HEK293 (cell line): ENCODE measurements at regions not wholly inside any gene's neighbourhood (a gene's known extent, or its start where the extent isn't known, plus 50 kb on each side); places are given as distances from the start of the nearest gene placed in this dataset.

Experiments
- CTCF ChIA-PET: fragments of 350-600 bp; formaldehyde crosslinking; extraction: SDS; loops from one replicate; lab custom pipeline; 2021; ENCODE audit warnings: antibody characterized with exemption; lab: Yijun Ruan, JAX
- POLR2A ChIA-PET: fragments of 300-600 bp; formaldehyde crosslinking; extraction: SDS; loops from one replicate; lab custom pipeline; 2020; ENCODE audit warnings: antibody characterized with exemption, inconsistent platforms; lab: Yijun Ruan, JAX
- H3K27ac ChIP-seq: fragments of 200-500 bp; sonication (Bioruptor generic); 2 replicates; pipeline ENCODE4 v1.5.1; 2014; ENCODE audit warnings: low read depth, low read length, control low read depth, inconsistent platforms; ENCODE audit errors: extremely low read depth
- H3K36me3 ChIP-seq, 2 experiments: fragments of 200-500 bp in 1 of 2; sonication (Bioruptor generic) in 1 of 2; 1 replicate in 1 of 2; 2 replicates in 1 of 2; pipeline ENCODE4 v1.5.1; 2014 to 2017; ENCODE audit warnings: inconsistent platforms in 2 of 2, low read length in 2 of 2; ENCODE audit not compliant: control insufficient read depth in 2 of 2, insufficient read depth in 1 of 2
- H3K4me1 ChIP-seq: fragments of 200-500 bp; sonication (Bioruptor generic); 2 replicates; pipeline ENCODE4 v1.5.1; 2014; ENCODE audit warnings: mild to moderate bottlenecking, low read length, inconsistent platforms; ENCODE audit not compliant: control insufficient read depth, insufficient read depth
- H3K4me3 ChIP-seq: 2 replicates; pipeline ENCODE4 v1.5.1; 2011; ENCODE audit warnings: low read depth, mild to moderate bottlenecking, control low read depth, low read length, moderate library complexity
- H3K9me3 ChIP-seq: fragments of 200-500 bp; sonication (Bioruptor generic); 2 replicates; pipeline ENCODE4 v1.5.1; 2014; ENCODE audit warnings: low read depth, low read length, inconsistent platforms; ENCODE audit not compliant: control insufficient read depth, insufficient read depth
- KLF10 ChIP-seq: fragments of 450-650 bp; IDR thresholded peaks from 2 replicates; pipeline ENCODE4 v1.5.1; 2018; ENCODE audit warnings: missing biosample characterization, mild to moderate bottlenecking, missing genetic modification characterization
- KLF16 ChIP-seq: fragments of 450-650 bp; formaldehyde crosslinking; IDR thresholded peaks from 2 replicates; pipeline ENCODE4 v1.5.1; 2017; ENCODE audit warnings: missing biosample characterization, missing genetic modification characterization
- KLF9 ChIP-seq: fragments of 450-650 bp; formaldehyde crosslinking; IDR thresholded peaks from 2 replicates; pipeline ENCODE4 v1.5.1; 2016; ENCODE audit warnings: missing biosample characterization, missing genetic modification characterization, low read depth
- SCRT1 ChIP-seq: fragments of 450-650 bp; formaldehyde crosslinking; IDR thresholded peaks from 2 replicates; pipeline ENCODE4 v1.5.1; 2016; ENCODE audit warnings: missing biosample characterization, missing genetic modification characterization, borderline replicate concordance
- ZBTB17 ChIP-seq: fragments of 450-650 bp; formaldehyde crosslinking; IDR thresholded peaks from 2 replicates; pipeline ENCODE4 v1.5.1; 2016; ENCODE audit warnings: missing biosample characterization, missing genetic modification characterization
- ZFP69B ChIP-seq: fragments of 450-650 bp; formaldehyde crosslinking; IDR thresholded peaks from 2 replicates; pipeline ENCODE4 v1.5.1; 2016; ENCODE audit warnings: missing biosample characterization, missing genetic modification characterization
- ZNF146 ChIP-seq: fragments of 450-650 bp; formaldehyde crosslinking; IDR thresholded peaks from 2 replicates; pipeline ENCODE4 v1.5.1; 2016; ENCODE audit warnings: missing biosample characterization, missing genetic modification characterization
- ZNF169 ChIP-seq: fragments of 450-650 bp; formaldehyde crosslinking; IDR thresholded peaks from 2 replicates; pipeline ENCODE4 v1.5.1; 2016; ENCODE audit warnings: missing biosample characterization, missing genetic modification characterization
- ZNF239 ChIP-seq: fragments of 450-650 bp; formaldehyde crosslinking; IDR thresholded peaks from 2 replicates; pipeline ENCODE4 v1.5.1; 2016; ENCODE audit warnings: missing biosample characterization, missing genetic modification characterization
- ZNF324 ChIP-seq: fragments of 450-650 bp; formaldehyde crosslinking; IDR thresholded peaks from 2 replicates; pipeline ENCODE4 v1.5.1; 2016; ENCODE audit warnings: missing biosample characterization, missing genetic modification characterization
- ZNF341 ChIP-seq: fragments of 450-650 bp; formaldehyde crosslinking; IDR thresholded peaks from 2 replicates; pipeline ENCODE4; 2016; ENCODE audit warnings: low read depth, missing biosample characterization, missing genetic modification characterization
- ZNF37A ChIP-seq: fragments of 450-650 bp; IDR thresholded peaks from 2 replicates; pipeline ENCODE4 v1.5.1; 2018; ENCODE audit warnings: missing biosample characterization, missing genetic modification characterization
- ZNF501 ChIP-seq: fragments of 450-650 bp; formaldehyde crosslinking; IDR thresholded peaks from 2 replicates; pipeline ENCODE4 v1.5.1; 2016; ENCODE audit warnings: missing biosample characterization, missing genetic modification characterization
- ZNF610 ChIP-seq: fragments of 450-650 bp; formaldehyde crosslinking; IDR thresholded peaks from 2 replicates; pipeline ENCODE4 v1.5.1; 2016; ENCODE audit warnings: missing biosample characterization, missing genetic modification characterization, borderline replicate concordance
- TF ChIP-seq, protein P1 (sequence below): fragments of 450-650 bp; formaldehyde crosslinking; IDR thresholded peaks from 2 replicates; pipeline ENCODE4 v1.5.1; 2016; ENCODE audit warnings: missing biosample characterization, missing genetic modification characterization, borderline replicate concordance
- TF ChIP-seq, protein P2 (sequence below): sonication (generic); formaldehyde crosslinking; IDR thresholded peaks from 2 replicates; pipeline ENCODE4 v1.8.1; 2022; ENCODE audit warnings: mild to moderate bottlenecking, moderate library complexity, missing genetic modification reagents
- TF ChIP-seq, protein P3 (sequence below): fragments of 450-650 bp; formaldehyde crosslinking; IDR thresholded peaks from 2 replicates; pipeline ENCODE4 v1.5.1; 2016; ENCODE audit warnings: missing biosample characterization, missing genetic modification characterization
- TF ChIP-seq, protein P4 (sequence below): fragments of 450-650 bp; formaldehyde crosslinking; optimal IDR thresholded peaks from 2 replicates; pipeline ENCODE3; 2016; ENCODE audit warnings: missing biosample characterization, mild to moderate bottlenecking, missing genetic modification characterization

DNA sequence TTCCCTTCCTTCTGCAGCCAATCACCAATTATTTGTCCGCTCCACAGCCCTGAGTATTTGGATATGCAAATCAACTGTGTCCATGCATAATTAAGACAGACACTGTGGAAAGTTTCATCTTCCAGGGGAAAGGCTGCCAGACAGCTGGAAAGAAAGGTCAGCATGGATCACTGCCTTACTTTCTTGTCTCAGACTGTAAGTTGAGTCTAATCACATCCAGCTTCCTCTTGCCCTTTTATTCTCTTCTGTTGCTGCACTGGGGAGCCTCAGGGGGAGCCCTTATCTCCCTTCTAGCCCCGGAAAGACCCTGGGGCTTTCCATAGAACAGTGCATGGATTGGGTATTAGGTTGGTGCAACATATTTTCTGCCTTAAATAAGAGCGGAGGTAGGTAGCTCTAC lies 182.9 kb downstream of the OMA1 start:
- H3K4me1 ChIP-seq: no peaks in the 10 kb centered on the region
- TF ChIP-seq ZNF37A: no peak
- CTCF ChIA-PET: no interaction called here
- POLR2A ChIA-PET: no interaction called here
- H3K27ac ChIP-seq: no peak overlapping the region
- no peaks in the 10 kb centered on the region for H3K36me3 ChIP-seq
- no peak overlapping the region for H3K4me3 ChIP-seq
- no peaks in the 10 kb centered on the region for H3K9me3 ChIP-seq

DNA sequence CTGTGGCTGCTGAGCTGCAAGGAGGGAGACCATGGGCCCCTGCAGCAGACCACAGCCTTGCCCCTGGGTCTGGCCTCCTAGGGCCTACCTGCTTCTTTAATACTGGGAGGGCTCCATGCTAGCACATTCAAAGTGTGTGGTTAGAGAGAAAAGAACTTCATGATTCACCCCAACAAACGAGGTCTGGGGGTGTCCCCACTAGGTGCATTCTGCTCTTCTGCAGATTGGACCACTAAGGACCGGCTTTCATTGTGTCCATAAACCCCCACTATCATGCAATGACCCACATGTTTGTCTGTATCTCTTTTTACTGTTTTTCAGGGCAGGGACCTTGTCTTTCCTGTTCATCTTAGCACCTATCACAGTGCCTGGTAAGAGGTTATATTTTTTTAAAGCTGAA lies 185.4 kb downstream of the OMA1 start:
- Histone ChIP-seq H3K4me1 (no peaks in the 10 kb centered on the region), H3K27ac (no peak overlapping the region), H3K36me3 (no peaks in the 10 kb centered on the region), H3K4me3 (no peak overlapping the region), H3K9me3 (no peaks in the 10 kb centered on the region)
- TF ChIP-seq ZNF146 (tag by site-specific recombination) (no peak), SCRT1 (tag by site-specific recombination) (no peak), ZBTB17 (tag by site-specific recombination) (no peak), ZFP69B (tag by site-specific recombination) (no peak), KLF16 (no peak), ZNF324 (tag by site-specific recombination) (no peak), ZNF501 (tag by site-specific recombination) (no peak), ZNF169 (tag by site-specific recombination) (no peak), ZNF610 (tag by site-specific recombination) (no peak), KLF10 (tag by site-specific recombination) (no peak), KLF9 (tag by site-specific recombination) (no peak), ZNF239 (no peak), ZNF341 (tag by site-specific recombination) (no peak)
- TF ChIP-seq, protein P1, sequence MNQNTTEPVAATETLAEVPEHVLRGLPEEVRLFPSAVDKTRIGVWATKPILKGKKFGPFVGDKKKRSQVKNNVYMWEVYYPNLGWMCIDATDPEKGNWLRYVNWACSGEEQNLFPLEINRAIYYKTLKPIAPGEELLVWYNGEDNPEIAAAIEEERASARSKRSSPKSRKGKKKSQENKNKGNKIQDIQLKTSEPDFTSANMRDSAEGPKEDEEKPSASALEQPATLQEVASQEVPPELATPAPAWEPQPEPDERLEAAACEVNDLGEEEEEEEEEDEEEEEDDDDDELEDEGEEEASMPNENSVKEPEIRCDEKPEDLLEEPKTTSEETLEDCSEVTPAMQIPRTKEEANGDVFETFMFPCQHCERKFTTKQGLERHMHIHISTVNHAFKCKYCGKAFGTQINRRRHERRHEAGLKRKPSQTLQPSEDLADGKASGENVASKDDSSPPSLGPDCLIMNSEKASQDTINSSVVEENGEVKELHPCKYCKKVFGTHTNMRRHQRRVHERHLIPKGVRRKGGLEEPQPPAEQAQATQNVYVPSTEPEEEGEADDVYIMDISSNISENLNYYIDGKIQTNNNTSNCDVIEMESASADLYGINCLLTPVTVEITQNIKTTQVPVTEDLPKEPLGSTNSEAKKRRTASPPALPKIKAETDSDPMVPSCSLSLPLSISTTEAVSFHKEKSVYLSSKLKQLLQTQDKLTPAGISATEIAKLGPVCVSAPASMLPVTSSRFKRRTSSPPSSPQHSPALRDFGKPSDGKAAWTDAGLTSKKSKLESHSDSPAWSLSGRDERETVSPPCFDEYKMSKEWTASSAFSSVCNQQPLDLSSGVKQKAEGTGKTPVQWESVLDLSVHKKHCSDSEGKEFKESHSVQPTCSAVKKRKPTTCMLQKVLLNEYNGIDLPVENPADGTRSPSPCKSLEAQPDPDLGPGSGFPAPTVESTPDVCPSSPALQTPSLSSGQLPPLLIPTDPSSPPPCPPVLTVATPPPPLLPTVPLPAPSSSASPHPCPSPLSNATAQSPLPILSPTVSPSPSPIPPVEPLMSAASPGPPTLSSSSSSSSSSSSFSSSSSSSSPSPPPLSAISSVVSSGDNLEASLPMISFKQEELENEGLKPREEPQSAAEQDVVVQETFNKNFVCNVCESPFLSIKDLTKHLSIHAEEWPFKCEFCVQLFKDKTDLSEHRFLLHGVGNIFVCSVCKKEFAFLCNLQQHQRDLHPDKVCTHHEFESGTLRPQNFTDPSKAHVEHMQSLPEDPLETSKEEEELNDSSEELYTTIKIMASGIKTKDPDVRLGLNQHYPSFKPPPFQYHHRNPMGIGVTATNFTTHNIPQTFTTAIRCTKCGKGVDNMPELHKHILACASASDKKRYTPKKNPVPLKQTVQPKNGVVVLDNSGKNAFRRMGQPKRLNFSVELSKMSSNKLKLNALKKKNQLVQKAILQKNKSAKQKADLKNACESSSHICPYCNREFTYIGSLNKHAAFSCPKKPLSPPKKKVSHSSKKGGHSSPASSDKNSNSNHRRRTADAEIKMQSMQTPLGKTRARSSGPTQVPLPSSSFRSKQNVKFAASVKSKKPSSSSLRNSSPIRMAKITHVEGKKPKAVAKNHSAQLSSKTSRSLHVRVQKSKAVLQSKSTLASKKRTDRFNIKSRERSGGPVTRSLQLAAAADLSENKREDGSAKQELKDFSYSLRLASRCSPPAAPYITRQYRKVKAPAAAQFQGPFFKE (tag by site-specific recombination): no peak
- TF ChIP-seq, protein P2, sequence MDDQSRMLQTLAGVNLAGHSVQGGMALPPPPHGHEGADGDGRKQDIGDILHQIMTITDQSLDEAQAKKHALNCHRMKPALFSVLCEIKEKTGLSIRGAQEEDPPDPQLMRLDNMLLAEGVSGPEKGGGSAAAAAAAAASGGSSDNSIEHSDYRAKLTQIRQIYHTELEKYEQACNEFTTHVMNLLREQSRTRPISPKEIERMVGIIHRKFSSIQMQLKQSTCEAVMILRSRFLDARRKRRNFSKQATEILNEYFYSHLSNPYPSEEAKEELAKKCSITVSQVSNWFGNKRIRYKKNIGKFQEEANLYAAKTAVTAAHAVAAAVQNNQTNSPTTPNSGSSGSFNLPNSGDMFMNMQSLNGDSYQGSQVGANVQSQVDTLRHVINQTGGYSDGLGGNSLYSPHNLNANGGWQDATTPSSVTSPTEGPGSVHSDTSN (CRISPR knock-in tag): no peak
- TF ChIP-seq, protein P3, sequence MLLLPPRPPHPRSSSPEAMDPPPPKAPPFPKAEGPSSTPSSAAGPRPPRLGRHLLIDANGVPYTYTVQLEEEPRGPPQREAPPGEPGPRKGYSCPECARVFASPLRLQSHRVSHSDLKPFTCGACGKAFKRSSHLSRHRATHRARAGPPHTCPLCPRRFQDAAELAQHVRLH: no peak
- TF ChIP-seq, protein P4, sequence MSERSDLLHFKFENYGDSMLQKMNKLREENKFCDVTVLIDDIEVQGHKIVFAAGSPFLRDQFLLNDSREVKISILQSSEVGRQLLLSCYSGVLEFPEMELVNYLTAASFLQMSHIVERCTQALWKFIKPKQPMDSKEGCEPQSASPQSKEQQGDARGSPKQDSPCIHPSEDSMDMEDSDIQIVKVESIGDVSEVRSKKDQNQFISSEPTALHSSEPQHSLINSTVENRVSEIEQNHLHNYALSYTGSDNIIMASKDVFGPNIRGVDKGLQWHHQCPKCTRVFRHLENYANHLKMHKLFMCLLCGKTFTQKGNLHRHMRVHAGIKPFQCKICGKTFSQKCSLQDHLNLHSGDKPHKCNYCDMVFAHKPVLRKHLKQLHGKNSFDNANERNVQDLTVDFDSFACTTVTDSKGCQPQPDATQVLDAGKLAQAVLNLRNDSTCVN: no peak
- ChIA-PET CTCF (no interaction called here), POLR2A (interaction anchor here (0.6 kb wide), 1 partner anchor 26 kb away, joined by 5 read pairs; no protein-coding TSS in a partner anchor)
